Trophoblast cell (in vitro differentiated cells and primary cell): ENCODE measurements at regions not wholly inside any gene's neighbourhood (a gene's known extent, or its start where the extent isn't known, plus 50 kb on each side); places are given as distances from the start of the nearest gene placed in this dataset.

Source experiments
- DNase-seq, 2 donors: peaks; one replicate each; pipeline ENCODE4 v3.0.0-alpha.2; 2016
- H2AFZ ChIP-seq: 2 replicates; pipeline ENCODE4 v1.6.1; 2013; ENCODE audit warnings: low read length, moderate library complexity, mild to moderate bottlenecking; ENCODE audit not compliant: insufficient read depth, poor library complexity
- H2AK5ac ChIP-seq: 2 replicates; pipeline ENCODE4 v1.6.1; 2013; ENCODE audit warnings: mild to moderate bottlenecking, low read length
- H2BK120ac ChIP-seq: 2 replicates; pipeline ENCODE4 v1.6.1; 2013; ENCODE audit warnings: low read length, mild to moderate bottlenecking, moderate library complexity; ENCODE audit not compliant: insufficient read depth, poor library complexity
- H2BK12ac ChIP-seq: 2 replicates; pipeline ENCODE4 v1.6.1; 2013; ENCODE audit warnings: mild to moderate bottlenecking, low read length, moderate library complexity
- H2BK5ac ChIP-seq: 2 replicates; pipeline ENCODE4 v1.6.1; 2013; ENCODE audit warnings: low read length, low read depth, moderate library complexity, mild to moderate bottlenecking; ENCODE audit not compliant: poor library complexity
- H3K14ac ChIP-seq: 2 replicates; pipeline ENCODE4 v1.6.1; 2013; ENCODE audit warnings: mild to moderate bottlenecking, low read length
- H3K18ac ChIP-seq: 2 replicates; pipeline ENCODE4 v1.6.1; 2013; ENCODE audit warnings: mild to moderate bottlenecking, low read length
- H3K23ac ChIP-seq: 2 replicates; pipeline ENCODE4 v1.6.1; 2013; ENCODE audit warnings: low read length
- H3K27ac ChIP-seq: 2 replicates; pipeline ENCODE4 v1.5.1; 2013; ENCODE audit warnings: low read depth, mild to moderate bottlenecking, inconsistent platforms, low read length, moderate library complexity
- H3K27me3 ChIP-seq: 2 replicates; pipeline ENCODE4 v1.6.1; 2013; ENCODE audit warnings: inconsistent platforms, mild to moderate bottlenecking, low read length, moderate library complexity; ENCODE audit not compliant: insufficient read depth
- H3K36me3 ChIP-seq, 2 experiments: 1 replicate in 1 of 2; 2 replicates in 1 of 2; pipeline ENCODE4 v1.6.1; 2013; ENCODE audit warnings: low read length in 2 of 2, mild to moderate bottlenecking in 2 of 2, moderate library complexity in 1 of 2; ENCODE audit not compliant: insufficient read depth in 2 of 2, control insufficient read depth in 1 of 2
- H3K4ac ChIP-seq: 2 replicates; pipeline ENCODE4 v1.6.1; 2013; ENCODE audit warnings: low read depth, mild to moderate bottlenecking, low read length, moderate library complexity
- H3K4me1 ChIP-seq, 2 experiments: 1 replicate in 1 of 2; 2 replicates in 1 of 2; pipeline ENCODE4 v1.6.1; 2013; ENCODE audit warnings: low read length in 2 of 2, mild to moderate bottlenecking in 2 of 2, moderate library complexity in 1 of 2; ENCODE audit not compliant: insufficient read depth in 2 of 2, control insufficient read depth in 1 of 2
- H3K4me2 ChIP-seq: 2 replicates; pipeline ENCODE4 v1.6.1; 2013; ENCODE audit warnings: inconsistent platforms, mild to moderate bottlenecking, low read length, moderate library complexity
- H3K4me3 ChIP-seq: 2 replicates; pipeline ENCODE4 v1.5.1; 2013; ENCODE audit warnings: mild to moderate bottlenecking, low read depth, low read length, inconsistent platforms
- H3K79me1 ChIP-seq: one replicate; pipeline ENCODE4 v1.6.1; 2013; ENCODE audit warnings: low read length
- H3K79me2 ChIP-seq: 2 replicates; pipeline ENCODE4 v1.6.1; 2013; ENCODE audit warnings: low read length, mild to moderate bottlenecking; ENCODE audit not compliant: control insufficient read depth, insufficient read depth, poor library complexity
- H3K9ac ChIP-seq: 2 replicates; pipeline ENCODE4 v1.6.1; 2013; ENCODE audit warnings: mild to moderate bottlenecking, low read length
- H3K9me3 ChIP-seq: 2 replicates; pipeline ENCODE4 v1.6.1; 2013; ENCODE audit warnings: low read depth, mild to moderate bottlenecking, control low read depth, inconsistent platforms, low read length; ENCODE audit not compliant: insufficient read depth
- H4K12ac ChIP-seq: 2 replicates; pipeline ENCODE4 v1.6.1; 2013; ENCODE audit warnings: low read depth, mild to moderate bottlenecking, low read length, moderate library complexity
- H4K8ac ChIP-seq: 2 replicates; pipeline ENCODE4 v1.6.1; 2013; ENCODE audit warnings: low read depth, mild to moderate bottlenecking, low read length, moderate library complexity
- H4K91ac ChIP-seq: one replicate; pipeline ENCODE4 v1.6.1; 2013; ENCODE audit warnings: low read depth, mild to moderate bottlenecking, low read length, moderate library complexity
- WGBS: extraction: QIAGEN DNeasy Blood & Tissue Kit; methylation state at CpG from one replicate; pipeline ENCODE4 v1.1.7; 2013; ENCODE audit warnings: missing lambda C conversion rate; ENCODE audit not compliant: insufficient read length, insufficient coverage; ENCODE audit errors: extremely low coverage; 5-methylcytosine and 5-hydroxymethylcytosine counted together

- peak overlapping the region; percentile 54 for H3K9ac ChIP-seq
- H3K79me2 ChIP-seq: no peaks in the 10 kb centered on the region
- H2BK5ac ChIP-seq: no peak overlapping the region
- H3K79me1 ChIP-seq: no peaks in the 10 kb centered on the region
- no peaks in the 10 kb centered on the region for H3K36me3 ChIP-seq
- peak in 1 of 2 donors; percentile 0 for DNase-seq
- peak overlapping the region; percentile 79 for H3K4me2 ChIP-seq
- no peaks in the 10 kb centered on the region for H3K27me3 ChIP-seq
- no peak overlapping the region for H2AK5ac ChIP-seq
- no peak overlapping the region for H2BK120ac ChIP-seq
- no peak overlapping the region for H3K27ac ChIP-seq
- H3K23ac ChIP-seq: no peak overlapping the region
- H3K4me3 ChIP-seq: peak overlapping the region; percentile 87
- peak overlapping the region; percentile 44 for H3K18ac ChIP-seq
- no peak overlapping the region for H3K14ac ChIP-seq
- H2BK12ac ChIP-seq: no peak overlapping the region
- H4K8ac ChIP-seq: peak overlapping the region; percentile 32
- peak overlapping the region; percentile 88 for H2AFZ ChIP-seq
- H4K91ac ChIP-seq: no peak overlapping the region
- no peak overlapping the region for H3K4ac ChIP-seq
- H3K9me3 ChIP-seq: no peaks in the 10 kb centered on the region
- H4K12ac ChIP-seq: no peak overlapping the region
- WGBS: no CpG with 5 or more reads among the region's 101 CpGs
- H3K4me1 ChIP-seq: no peaks in the 10 kb centered on the region
Measured at GRCh38 chr18:34493566-34494358, 216.3 kb upstream of the DTNA start.

DNA sequence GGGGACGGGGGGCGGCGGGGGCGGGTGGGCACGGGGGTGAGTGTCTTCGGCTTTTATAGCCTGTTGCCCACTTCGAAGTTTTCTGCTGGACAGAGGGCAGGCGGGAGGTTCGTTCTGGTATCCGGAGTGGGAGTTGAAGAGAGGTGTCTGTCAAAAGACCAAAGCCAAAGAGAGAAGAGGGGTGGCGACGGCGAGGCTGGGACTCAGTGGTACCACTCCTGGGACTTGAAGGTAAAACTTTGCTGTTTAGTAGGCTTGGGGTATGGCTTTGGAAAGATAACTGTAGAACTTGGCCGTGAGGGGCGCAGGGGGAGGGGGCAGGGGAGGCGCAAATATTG, 215.8 kb upstream of the DTNA start:
- Histone ChIP-seq H3K4me1 (no peaks in the 10 kb centered on the region), H4K8ac (no peak overlapping the region), H3K4ac (no peak overlapping the region), H3K4me2 (peak overlapping the region; percentile 79), H4K91ac (no peak overlapping the region), H3K9ac (no peak overlapping the region), H3K36me3 (no peaks in the 10 kb centered on the region), H3K23ac (no peak overlapping the region), H3K9me3 (no peaks in the 10 kb centered on the region), H3K4me3 (peak overlapping the region; percentile 87), H3K79me2 (no peaks in the 10 kb centered on the region), H2BK120ac (no peak overlapping the region), H3K27me3 (no peaks in the 10 kb centered on the region), H3K18ac (no peak overlapping the region), H3K79me1 (no peaks in the 10 kb centered on the region), H4K12ac (no peak overlapping the region), H3K27ac (no peak overlapping the region), H2AK5ac (no peak overlapping the region), H3K14ac (no peak overlapping the region), H2BK12ac (no peak overlapping the region), H2AFZ (no peak overlapping the region), H2BK5ac (no peak overlapping the region)
- no CpG with 5 or more reads among the region's 16 CpGs for WGBS
- DNase-seq: no peak

- Histone ChIP-seq H3K9ac (no peak overlapping the region), H4K8ac (no peak overlapping the region), H2BK12ac (no peak overlapping the region), H2AK5ac (no peak overlapping the region), H3K4me2 (no peak overlapping the region), H3K79me2 (no peaks in the 10 kb centered on the region), H2BK120ac (no peak overlapping the region), H2BK5ac (no peak overlapping the region), H4K91ac (no peak overlapping the region), H3K4me3 (no peak overlapping the region), H3K79me1 (no peaks in the 10 kb centered on the region), H3K4ac (no peak overlapping the region), H3K9me3 (no peaks in the 10 kb centered on the region), H2AFZ (no peak overlapping the region), H3K4me1 (no peaks in the 10 kb centered on the region), H3K27ac (no peak overlapping the region), H3K18ac (no peak overlapping the region), H3K27me3 (no peaks in the 10 kb centered on the region), H3K14ac (no peak overlapping the region), H4K12ac (no peak overlapping the region), H3K23ac (no peak overlapping the region), H3K36me3 (peaks cover 0 to 2% of the 10 kb centered on the region in 2 experiments)
- no CpG with 5 or more reads among the region's 6 CpGs for WGBS
- DNase-seq: peak in 1 of 2 donors; percentile 0
Measured at GRCh38 chr18:34495506-34495905, 214.6 kb upstream of the DTNA start.

DNA sequence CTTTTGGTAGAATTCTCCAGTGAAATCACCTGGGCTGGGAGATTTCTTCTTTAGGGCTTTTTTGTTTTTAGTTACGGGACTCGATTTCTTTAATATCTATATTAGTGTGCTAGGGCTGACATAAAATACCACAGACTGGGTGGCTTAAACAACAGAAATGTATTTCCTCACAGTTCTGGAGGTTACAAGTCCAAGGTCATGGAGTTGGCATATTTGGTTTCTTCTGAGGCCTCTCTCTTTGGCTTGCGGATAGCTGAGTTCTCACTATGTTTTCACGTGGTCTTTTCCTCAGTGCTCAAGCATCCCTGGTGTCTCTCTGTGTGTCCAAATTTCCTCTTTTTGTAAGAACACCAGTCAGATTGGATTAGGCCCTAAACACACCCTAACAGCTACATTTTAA, 208.5 kb upstream of the DTNA start:
- H3K4me3 ChIP-seq: no peak overlapping the region
- DNase-seq: no peak

More for the DNA sequence above, 208.5 kb upstream of the DTNA start:
- Histone ChIP-seq H3K4ac (no peak overlapping the region), H3K27ac (no peak overlapping the region), H3K4me1 (no peaks in the 10 kb centered on the region), H2BK120ac (no peak overlapping the region), H3K36me3 (peaks cover 0 to 2% of the 10 kb centered on the region in 2 experiments), H2AFZ (no peak overlapping the region), H4K8ac (no peak overlapping the region), H4K91ac (no peak overlapping the region), H4K12ac (no peak overlapping the region), H2AK5ac (no peak overlapping the region), H2BK12ac (no peak overlapping the region), H3K23ac (no peak overlapping the region), H2BK5ac (no peak overlapping the region), H3K14ac (no peak overlapping the region), H3K4me2 (no peak overlapping the region), H3K18ac (no peak overlapping the region), H3K9ac (no peak overlapping the region), H3K79me1 (no peaks in the 10 kb centered on the region), H3K9me3 (no peaks in the 10 kb centered on the region), H3K79me2 (no peaks in the 10 kb centered on the region), H3K27me3 (no peaks in the 10 kb centered on the region)
- WGBS: no CpG with 5 or more reads among the region's 4 CpGs
